Vagina (tissue), 2 donors: ENCODE measurements at regions not wholly inside any gene's neighbourhood (a gene's known extent, or its start where the extent isn't known, plus 50 kb on each side); places are given as distances from the start of the nearest gene placed in this dataset.

Experiments used
- CTCF ChIP-seq, 3 experiments: fragments of 450-650 bp in 2 of 3; fragments of 200-600 bp in 1 of 3; sonication (generic) in 1 of 3; IDR thresholded peaks; one replicate each; pipeline ENCODE4 v1.5.1; 2017 to 2019; ENCODE audit warnings: antibody characterized with exemption in 3 of 3, mild to moderate bottlenecking in 2 of 3, moderate library complexity in 2 of 3
- POLR2A ChIP-seq, 2 donors: fragments of 450-650 bp; IDR thresholded peaks; one replicate each; pipeline ENCODE4 v1.6.1; 2017; ENCODE audit warnings: antibody characterized with exemption in 2 of 2, mild to moderate bottlenecking in 2 of 2, moderate library complexity in 2 of 2
- POLR2AphosphoS5 ChIP-seq, 2 donors: sonication (generic); formaldehyde crosslinking; IDR thresholded peaks; one replicate each; pipeline ENCODE4 v1.9.0; 2017; ENCODE audit warnings: antibody characterized with exemption in 2 of 2, mild to moderate bottlenecking in 2 of 2, low read depth in 1 of 2; ENCODE audit not compliant: insufficient read depth in 1 of 2

- no peak for TF ChIP-seq CTCF (IDR thresholded peaks at IDR 0.05)
- no peak for TF ChIP-seq POLR2AphosphoS5 (IDR thresholded peaks at IDR 0.05; ENCODE audit: insufficient read depth in 1 of 2, low read depth in 1 of 2)
- no peak for TF ChIP-seq POLR2A (IDR thresholded peaks at IDR 0.05)
Observed at GRCh38 chr5:158626718-158627117, 473.0 kb downstream of the EBF1 start.
